GM21390 (cell line): ENCODE measurements at regions not wholly inside any gene's neighbourhood (a gene's known extent, or its start where the extent isn't known, plus 50 kb on each side); places are given as distances from the start of the nearest gene placed in this dataset.
"Not testable (repeated sequence)": the region's sequence is repeated elsewhere in the genome, so short reads cannot be mapped to it uniquely, and the experiment has no call there.

ENCODE experiments used
- ATAC-seq: cut with Tn5 transposase; IDR thresholded peaks from one replicate; pipeline ENCODE4 v1.9.1; 2021; ENCODE audit not compliant: unreplicated experiment

- peak; percentile 86 for ATAC-seq
Measured at GRCh38 chr2:138267161-138267901, 234.2 kb upstream of the SPOPL start.

- peak; percentile 19 for ATAC-seq
Measured at GRCh38 chr2:138267902-138268254, 233.7 kb upstream of the SPOPL start.

DNA sequence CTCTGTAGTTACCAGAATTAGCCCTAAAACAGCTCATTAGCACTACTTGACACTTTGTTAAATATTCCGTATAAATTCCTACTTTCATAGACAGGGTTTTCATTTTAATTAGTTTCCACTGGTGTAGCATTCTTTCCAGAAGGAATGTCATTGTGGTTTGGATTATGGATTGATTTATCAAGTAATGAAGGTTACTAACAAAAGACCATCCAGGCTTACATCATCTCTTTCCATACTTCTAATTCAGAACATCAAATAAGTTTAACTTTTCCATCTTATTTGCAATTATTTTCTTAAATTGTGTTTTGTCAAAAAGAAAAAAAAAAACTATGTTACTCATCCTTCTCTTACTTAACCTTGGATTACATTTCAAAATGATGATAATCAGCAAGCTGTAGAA is 231.8 kb upstream of the SPOPL start:
- no peak for ATAC-seq

- ATAC-seq = no peak
Measured at GRCh38 chr2:138271467-138271866, 230.1 kb upstream of the SPOPL start.

DNA sequence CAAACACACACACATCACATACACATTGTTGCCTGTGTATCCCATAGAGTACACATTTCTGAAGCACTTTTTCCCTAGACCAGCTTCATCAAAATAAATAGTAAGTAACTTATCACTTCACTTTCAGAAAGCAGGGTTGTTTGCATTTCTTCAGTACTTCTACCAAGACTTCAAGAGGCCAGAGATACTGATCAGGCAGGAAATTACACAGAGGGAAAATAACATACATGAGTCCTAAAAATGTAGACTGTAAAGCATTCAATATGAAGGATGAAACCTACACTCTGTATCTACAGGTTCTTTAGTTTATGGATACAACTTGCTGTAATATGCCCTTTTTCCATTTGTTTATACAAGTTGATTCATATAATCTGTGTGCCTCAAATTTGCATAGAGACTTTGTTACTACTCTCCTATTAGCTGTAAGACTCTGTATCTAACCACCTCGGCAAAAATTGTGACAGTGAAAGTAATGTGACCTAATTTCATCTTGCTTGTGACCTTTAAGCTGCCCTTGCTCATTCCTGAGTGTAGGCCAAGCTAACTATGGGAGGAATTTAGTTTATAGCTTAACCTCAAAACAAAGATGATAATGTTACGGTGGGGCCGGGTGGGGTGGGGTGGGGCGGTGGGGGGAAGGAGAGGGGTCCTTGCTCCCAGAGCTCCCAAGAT is 228.9 kb upstream of the SPOPL start:
- ATAC-seq = no peak

- ATAC-seq = not testable (repeated sequence)
Measured at GRCh38 chr2:138273280-138273679, 228.3 kb upstream of the SPOPL start.

DNA sequence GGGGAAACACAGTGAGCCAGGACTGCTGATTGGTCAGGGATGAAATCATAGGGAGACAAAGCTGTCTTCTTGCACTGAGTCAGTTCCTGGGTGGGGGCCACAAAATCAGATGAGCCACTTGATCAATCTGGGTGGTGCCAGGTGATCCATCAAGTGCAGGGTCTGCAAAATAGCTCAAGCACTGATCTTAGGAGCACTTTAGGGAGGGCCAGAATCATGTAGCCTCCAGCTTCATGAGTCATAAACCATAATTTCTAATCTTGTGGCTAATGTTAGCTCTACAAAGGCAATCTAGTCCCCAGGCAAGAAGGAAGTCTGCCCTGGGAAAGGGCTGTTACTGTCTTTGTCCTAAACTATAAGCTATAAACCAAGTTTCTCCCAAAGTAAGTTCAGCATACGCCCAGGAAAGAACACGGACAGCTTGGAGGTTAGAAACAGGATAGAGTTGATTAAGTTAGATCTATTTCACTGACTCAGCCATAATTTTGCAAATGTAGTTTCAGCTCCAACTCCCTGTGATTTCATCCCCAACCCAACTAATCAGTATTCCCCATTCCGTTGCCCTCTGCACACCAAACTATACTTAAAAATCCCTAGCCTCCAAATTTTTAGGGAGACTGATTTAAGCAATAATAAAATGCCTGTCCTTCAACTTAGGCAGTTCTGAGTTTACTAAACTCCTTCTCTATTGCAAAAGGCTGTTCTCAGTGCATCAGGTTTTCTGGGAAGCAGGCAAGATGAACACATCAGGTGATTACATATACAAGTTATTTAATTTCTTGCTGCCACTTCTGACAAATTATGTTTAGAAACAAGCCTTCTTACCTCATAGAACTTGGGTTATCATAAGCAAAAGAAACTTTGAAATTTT is 226.9 kb upstream of the SPOPL start:
- no peak for ATAC-seq

DNA sequence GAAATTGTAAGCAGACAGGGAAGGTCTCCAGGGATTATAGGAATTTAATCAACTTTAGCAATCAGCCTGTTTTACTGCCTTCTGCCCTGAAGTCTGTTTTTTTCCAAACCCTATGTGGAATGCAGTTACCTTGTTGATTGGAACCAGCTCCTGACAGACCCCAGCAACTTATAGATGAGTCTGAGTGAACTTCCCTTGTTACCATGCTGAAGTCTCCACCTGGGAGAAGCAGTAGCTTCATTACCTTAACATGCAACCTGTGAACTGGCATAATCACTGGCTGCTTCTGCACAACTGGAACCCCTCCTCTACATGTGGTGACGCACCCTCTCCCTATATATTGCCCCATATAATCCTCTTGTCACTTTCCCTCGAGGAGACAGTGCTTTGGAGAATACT is 226.3 kb upstream of the SPOPL start:
- no peak for ATAC-seq

DNA sequence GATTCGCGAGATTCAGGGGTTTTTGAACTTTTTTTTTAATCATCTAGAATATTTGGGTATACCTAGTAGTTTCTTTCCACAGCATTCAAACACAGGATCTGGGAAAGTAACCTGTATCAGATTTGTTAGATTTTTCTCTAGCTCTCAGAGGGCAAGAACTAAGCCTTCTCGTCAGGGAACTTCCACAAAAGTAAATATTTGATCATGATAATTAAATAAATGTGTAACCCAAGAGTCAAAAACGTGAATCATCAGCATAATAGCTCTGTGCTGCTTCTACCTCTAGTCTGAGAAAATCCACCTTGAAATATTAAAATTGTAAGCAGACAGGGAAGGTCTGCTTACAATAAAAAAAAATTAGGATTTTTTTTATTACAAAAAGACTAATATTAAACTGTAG is 225.7 kb upstream of the SPOPL start:
- ATAC-seq = no peak

DNA sequence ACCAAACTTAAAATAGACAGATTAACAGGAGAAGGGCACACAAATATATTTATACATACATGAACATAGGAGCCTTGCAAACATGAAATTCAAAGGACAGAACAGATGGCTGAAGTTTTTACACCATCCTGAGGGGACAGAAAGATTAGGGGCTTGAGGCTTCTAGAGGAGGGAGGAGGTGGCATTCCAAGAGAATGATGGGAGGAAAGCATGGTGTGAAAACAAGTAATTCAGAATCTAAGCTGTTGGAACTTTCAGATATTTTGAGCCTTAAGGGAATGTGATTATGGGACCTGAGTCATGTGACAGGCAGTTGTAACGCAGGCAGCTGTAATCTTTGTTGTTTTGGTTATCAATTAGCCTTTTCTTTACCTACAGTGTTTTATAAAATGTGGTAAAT is 225.2 kb upstream of the SPOPL start:
- ATAC-seq = no peak

GRCh38 chr2:138277062-138277461 is 224.5 kb upstream of the SPOPL start:
- ATAC-seq = no peak

- ATAC-seq = no peak
Measured at GRCh38 chr2:138279871-138280270, 221.7 kb upstream of the SPOPL start.

DNA sequence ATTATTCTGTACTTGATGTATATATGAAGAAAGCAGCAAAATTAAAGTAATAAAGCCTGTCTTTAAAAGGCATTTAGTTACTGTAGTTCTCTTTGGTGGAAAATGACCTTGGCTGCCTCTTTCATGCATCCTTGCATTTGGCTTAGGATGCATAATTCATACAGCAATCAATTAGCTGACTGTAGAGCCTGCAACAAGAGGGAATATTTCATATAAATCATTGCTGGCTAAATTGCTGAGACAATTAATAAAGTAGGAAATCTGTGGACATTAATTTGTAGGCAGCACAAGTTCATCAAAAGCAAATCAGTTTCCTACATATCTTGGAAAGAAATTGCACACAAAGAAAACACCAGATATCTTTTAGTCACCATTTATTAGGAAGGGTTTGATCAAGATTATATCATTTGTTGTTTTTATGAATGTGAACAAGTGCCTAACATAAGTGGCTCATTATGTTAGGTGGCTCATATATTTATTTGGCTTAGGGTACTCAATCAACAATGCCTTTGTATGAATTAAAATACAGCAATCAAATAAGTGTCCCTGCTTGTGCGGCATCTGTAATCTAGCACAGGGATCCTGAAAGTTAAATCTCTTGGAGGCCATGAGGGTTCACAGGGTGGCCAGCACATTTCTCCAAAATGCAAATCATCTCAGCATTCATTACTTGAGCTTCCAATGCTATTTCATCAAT is 220.4 kb upstream of the SPOPL start:
- no peak for ATAC-seq

GRCh38 chr2:138282014-138282672 is 219.4 kb upstream of the SPOPL start:
- no peak for ATAC-seq

DNA sequence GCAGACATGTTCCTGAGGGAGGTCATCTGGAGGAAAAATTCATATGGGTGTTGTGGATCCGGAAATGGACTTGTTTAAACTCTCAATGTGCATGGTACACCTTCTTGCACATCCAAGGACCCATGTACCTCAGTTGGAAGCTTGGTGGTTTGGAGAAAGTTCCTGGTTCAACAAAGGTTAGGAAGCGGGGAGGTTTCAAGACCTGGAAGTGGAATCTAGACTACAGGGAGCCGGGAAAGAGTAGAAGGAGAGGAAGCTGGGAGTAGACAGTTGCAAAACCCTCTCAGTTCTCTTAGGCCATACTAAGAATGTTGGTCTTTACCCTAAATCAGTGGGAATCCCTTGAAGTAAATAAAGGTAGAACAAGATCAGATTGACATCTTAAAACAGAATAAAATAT is 209.8 kb upstream of the SPOPL start:
- ATAC-seq = no peak

DNA sequence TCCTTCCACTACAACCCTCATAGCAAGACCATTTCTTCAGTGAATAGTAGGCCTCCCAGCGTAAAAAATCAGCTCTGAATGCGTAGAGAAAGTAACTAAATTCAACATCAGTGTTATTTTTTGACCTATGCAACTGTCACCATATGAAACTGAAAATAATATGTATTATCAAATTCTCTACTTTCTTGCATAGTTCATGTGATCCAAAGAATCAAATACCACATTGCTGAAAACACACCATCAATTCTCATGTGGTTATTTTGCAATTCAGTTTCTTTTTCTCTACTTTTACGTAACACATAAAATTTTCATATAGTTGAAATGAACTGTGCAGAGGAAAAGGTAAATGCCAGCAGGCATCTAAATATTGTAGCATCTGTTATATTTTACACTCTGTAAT is 208.5 kb upstream of the SPOPL start:
- ATAC-seq = no peak

GRCh38 chr2:138293549-138293948 is 208.0 kb upstream of the SPOPL start:
- no peak for ATAC-seq

- ATAC-seq = no peak
Measured at GRCh38 chr2:138294451-138294850, 207.1 kb upstream of the SPOPL start.

DNA sequence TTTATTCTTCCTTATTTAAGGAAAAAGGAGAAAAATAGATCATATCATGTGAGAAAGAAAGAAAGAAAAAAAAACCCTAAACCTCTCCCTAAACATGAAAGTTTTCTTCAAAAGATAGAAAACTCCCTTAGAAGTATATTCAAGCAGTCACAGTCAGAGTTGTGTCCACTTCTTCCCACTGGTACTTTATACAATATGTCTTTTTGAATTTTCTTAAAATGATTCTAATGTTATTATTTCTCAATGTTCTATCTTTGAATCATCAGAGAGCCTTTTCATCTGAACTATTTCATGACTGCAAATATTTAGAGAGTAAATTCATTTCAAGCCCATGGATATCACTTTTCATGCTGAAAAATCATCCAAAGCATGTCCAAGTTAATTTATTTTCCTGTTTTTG is 205.2 kb upstream of the SPOPL start:
- no peak for ATAC-seq

DNA sequence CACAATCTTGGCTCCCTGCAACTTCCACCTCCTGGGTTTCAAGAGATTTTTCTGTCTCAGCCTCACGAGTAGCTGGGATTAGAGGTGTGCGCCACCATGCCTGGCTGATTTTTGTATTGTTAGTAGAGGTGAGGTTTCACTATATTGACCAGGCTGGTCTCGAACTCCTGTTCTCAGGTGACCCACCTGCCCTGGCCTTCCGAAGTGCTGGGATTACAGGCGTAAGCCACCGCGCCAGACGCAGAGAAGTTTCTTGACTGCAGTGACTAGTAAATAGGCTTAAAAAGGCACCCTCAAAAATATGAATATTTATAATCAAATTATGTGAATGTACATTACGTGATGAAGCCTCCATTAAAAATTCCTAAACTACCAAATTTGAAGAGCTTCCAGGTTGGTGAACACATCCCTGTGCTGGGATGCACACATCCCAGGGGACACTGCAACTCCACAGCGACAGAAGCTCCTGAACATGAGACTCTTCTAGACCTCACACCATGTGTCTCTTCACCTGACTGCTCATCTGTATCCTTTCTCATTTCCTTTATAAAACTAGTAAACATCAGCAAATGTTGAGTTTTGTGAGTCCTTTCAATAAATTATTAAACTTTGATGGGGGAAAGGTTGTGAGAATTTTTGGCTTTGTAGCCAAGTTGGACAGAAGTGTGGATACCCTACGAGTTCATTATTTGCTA is 203.3 kb upstream of the SPOPL start:
- peak; percentile 77 for ATAC-seq
